ENCODE measurements at regions not wholly inside any gene's neighbourhood (a gene's known extent, or its start where the extent isn't known, plus 50 kb on each side); places are given as distances from the start of the nearest gene placed in this dataset.

DNA sequence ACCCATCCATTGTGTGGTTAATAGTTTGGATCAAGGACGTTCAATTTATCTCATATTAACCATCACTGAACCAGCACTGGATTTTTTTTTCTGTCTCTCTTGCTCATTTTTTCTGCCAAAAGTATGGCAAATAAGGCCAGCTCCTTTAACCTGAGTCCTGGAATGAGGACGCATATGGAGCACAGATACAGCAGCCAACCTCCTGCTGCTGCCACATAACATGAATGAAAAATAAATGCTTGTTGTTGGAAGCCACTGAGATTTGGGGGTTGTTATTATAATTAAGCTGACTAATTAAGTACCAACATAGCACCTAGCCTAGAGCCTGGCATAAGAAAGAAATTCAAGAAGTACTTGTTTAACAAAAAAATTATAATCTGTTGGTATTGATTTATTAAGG, 335.3 kb upstream of the DUSP10 start:
- TF ChIP-seq, protein P1, sequence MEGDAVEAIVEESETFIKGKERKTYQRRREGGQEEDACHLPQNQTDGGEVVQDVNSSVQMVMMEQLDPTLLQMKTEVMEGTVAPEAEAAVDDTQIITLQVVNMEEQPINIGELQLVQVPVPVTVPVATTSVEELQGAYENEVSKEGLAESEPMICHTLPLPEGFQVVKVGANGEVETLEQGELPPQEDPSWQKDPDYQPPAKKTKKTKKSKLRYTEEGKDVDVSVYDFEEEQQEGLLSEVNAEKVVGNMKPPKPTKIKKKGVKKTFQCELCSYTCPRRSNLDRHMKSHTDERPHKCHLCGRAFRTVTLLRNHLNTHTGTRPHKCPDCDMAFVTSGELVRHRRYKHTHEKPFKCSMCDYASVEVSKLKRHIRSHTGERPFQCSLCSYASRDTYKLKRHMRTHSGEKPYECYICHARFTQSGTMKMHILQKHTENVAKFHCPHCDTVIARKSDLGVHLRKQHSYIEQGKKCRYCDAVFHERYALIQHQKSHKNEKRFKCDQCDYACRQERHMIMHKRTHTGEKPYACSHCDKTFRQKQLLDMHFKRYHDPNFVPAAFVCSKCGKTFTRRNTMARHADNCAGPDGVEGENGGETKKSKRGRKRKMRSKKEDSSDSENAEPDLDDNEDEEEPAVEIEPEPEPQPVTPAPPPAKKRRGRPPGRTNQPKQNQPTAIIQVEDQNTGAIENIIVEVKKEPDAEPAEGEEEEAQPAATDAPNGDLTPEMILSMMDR (IDR thresholded peaks at IDR 0.05; ENCODE audit: low read length), result no peak
- no peak for TF ChIP-seq EZH2phosphoT487 (IDR thresholded peaks at IDR 0.05; ENCODE audit: low read length)
